ENCODE measurements at regions not wholly inside any gene's neighbourhood (a gene's known extent, or its start where the extent isn't known, plus 50 kb on each side); places are given as distances from the start of the nearest gene placed in this dataset.

GRCh38 chrX:95350774-95351488, 1333.7 kb upstream of the DIAPH2 start:
- Histone ChIP-seq H3K27me3 (ENCODE audit: low read length) (no peaks in the 10 kb centered on the region), H3K9me3 (ENCODE audit: low read length) (no peaks in the 10 kb centered on the region), H3K79me2 (ENCODE audit: low read length) (no peaks in the 10 kb centered on the region), H2AFZ (ENCODE audit: low read length) (no peak overlapping the region), H3K9ac (ENCODE audit: low read length) (no peak overlapping the region), H3K4me1 (ENCODE audit: insufficient read depth, low read length) (no peaks in the 10 kb centered on the region), H3K27ac (ENCODE audit: low read length) (no peak overlapping the region), H3K4me2 (ENCODE audit: low read length) (no peak overlapping the region), H3K36me3 (ENCODE audit: low read depth, low read length) (no peaks in the 10 kb centered on the region), H4K20me1 (ENCODE audit: low read length) (no peaks in the 10 kb centered on the region), H3K4me3 (ENCODE audit: low read length) (no peak overlapping the region), H3F3A (ENCODE audit: low read length, unreplicated experiment) (no peaks in the 10 kb centered on the region), H3K9me2 (replicated peaks; ENCODE audit: low read length) (no peaks in the 10 kb centered on the region)
- ATAC-seq (no peak), DNase-seq (no peak)
- POLR2A ChIA-PET (ENCODE audit: unreplicated experiment), result no interaction called here
- TF ChIP-seq EZH2phosphoT487 (IDR thresholded peaks at IDR 0.05; ENCODE audit: borderline replicate concordance, low read length) (no peak), CTCF (conservative IDR thresholded peaks at IDR 0.05; ENCODE audit: low read depth, low read length) (no peak), EZH2 (IDR thresholded peaks at IDR 0.05; ENCODE audit: low read length, unreplicated experiment) (no peak)
- intact Hi-C loops (cut with micrococcal nuclease), result no loop called here
- CTCF ChIA-PET, result interaction anchor here (0.7 kb wide), 1 partner anchor 832 kb away, joined by 4 read pairs; no protein-coding TSS in a partner anchor
- no TSS peak for BruUV-seq (replicated peaks)

DNA sequence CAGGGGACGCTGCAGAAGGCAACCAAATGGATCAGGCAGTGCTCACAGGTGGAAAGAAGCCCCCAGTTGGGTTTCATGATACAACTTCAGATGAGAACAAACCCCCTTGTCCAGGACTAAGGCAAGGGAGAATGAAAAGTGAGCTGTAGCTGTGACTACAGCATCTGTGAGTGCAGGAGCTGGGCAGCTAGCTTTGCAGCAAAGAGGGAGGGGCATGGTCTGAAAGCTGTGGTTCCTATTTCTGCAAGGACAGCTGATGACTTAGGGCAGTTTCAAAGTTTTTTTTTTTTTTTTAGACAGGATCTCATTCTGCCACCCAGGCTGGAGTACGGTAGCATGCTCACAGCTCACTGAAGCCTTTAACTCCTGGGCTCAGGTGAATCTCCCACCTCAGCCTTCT, 1317.4 kb upstream of the DIAPH2 start:
- intact Hi-C loops (cut with micrococcal nuclease), result no loop called here
- no peaks in the 10 kb centered on the region for H3K27me3 ChIP-seq (ENCODE audit: low read length)
- TF ChIP-seq EZH2phosphoT487 (IDR thresholded peaks at IDR 0.05; ENCODE audit: borderline replicate concordance, low read length) (no peak), EZH2 (IDR thresholded peaks at IDR 0.05; ENCODE audit: low read length, unreplicated experiment) (no peak), CTCF (conservative IDR thresholded peaks at IDR 0.05; ENCODE audit: low read depth, low read length) (no peak)
- H2AFZ ChIP-seq (ENCODE audit: low read length), result no peak overlapping the region
- no peaks in the 10 kb centered on the region for H3K79me2 ChIP-seq (ENCODE audit: low read length)
- BruUV-seq (replicated peaks), result no TSS peak
- no peak overlapping the region for H3K27ac ChIP-seq (ENCODE audit: low read length)
- no peaks in the 10 kb centered on the region for H3K4me1 ChIP-seq (ENCODE audit: insufficient read depth, low read length)
- no peak overlapping the region for H3K9ac ChIP-seq (ENCODE audit: low read length)
- H3K4me2 ChIP-seq (ENCODE audit: low read length), result no peak overlapping the region
- POLR2A ChIA-PET (ENCODE audit: unreplicated experiment), result no interaction called here
- DNase-seq (no peak), ATAC-seq (no peak)
- H3F3A ChIP-seq (ENCODE audit: low read length, unreplicated experiment), result no peaks in the 10 kb centered on the region
- CTCF ChIA-PET, result no interaction called here
- H3K36me3 ChIP-seq (ENCODE audit: low read depth, low read length), result no peaks in the 10 kb centered on the region
- no peaks in the 10 kb centered on the region for H3K9me2 ChIP-seq (replicated peaks; ENCODE audit: low read length)
- H4K20me1 ChIP-seq (ENCODE audit: low read length), result no peaks in the 10 kb centered on the region
- H3K4me3 ChIP-seq (ENCODE audit: low read length), result no peak overlapping the region
- H3K9me3 ChIP-seq (ENCODE audit: low read length), result no peaks in the 10 kb centered on the region

GRCh38 chrX:95382799-95383198, 1301.8 kb upstream of the DIAPH2 start:
- no peaks in the 10 kb centered on the region for H3K9me3 ChIP-seq (ENCODE audit: low read length)
- ChIA-PET CTCF (no interaction called here), POLR2A (ENCODE audit: unreplicated experiment) (no interaction called here)
- H3F3A ChIP-seq (ENCODE audit: low read length, unreplicated experiment), result no peaks in the 10 kb centered on the region
- intact Hi-C loops (cut with micrococcal nuclease), result no loop called here
- H3K36me3 ChIP-seq (ENCODE audit: low read depth, low read length), result no peaks in the 10 kb centered on the region
- H3K9me2 ChIP-seq (replicated peaks; ENCODE audit: low read length), result no peaks in the 10 kb centered on the region
- no peaks in the 10 kb centered on the region for H3K27me3 ChIP-seq (ENCODE audit: low read length)
- no peaks in the 10 kb centered on the region for H3K4me1 ChIP-seq (ENCODE audit: insufficient read depth, low read length)
- no peak overlapping the region for H2AFZ ChIP-seq (ENCODE audit: low read length)
- no peak overlapping the region for H3K4me3 ChIP-seq (ENCODE audit: low read length)
- DNase-seq (peak; percentile 29), ATAC-seq (peak; percentile 15; the same call in 1 of the 2 replicates)
- peak overlapping the region; percentile 37 for H3K4me2 ChIP-seq (ENCODE audit: low read length)
- TF ChIP-seq EZH2phosphoT487 (IDR thresholded peaks at IDR 0.05; ENCODE audit: borderline replicate concordance, low read length) (no peak), EZH2 (IDR thresholded peaks at IDR 0.05; ENCODE audit: low read length, unreplicated experiment) (no peak)
- no peaks in the 10 kb centered on the region for H4K20me1 ChIP-seq (ENCODE audit: low read length)
- H3K27ac ChIP-seq (ENCODE audit: low read length), result peak overlapping the region; percentile 48
- no peak overlapping the region for H3K9ac ChIP-seq (ENCODE audit: low read length)
- BruUV-seq (replicated peaks), result no TSS peak
- no peaks in the 10 kb centered on the region for H3K79me2 ChIP-seq (ENCODE audit: low read length)
